Glomerular visceral epithelial cell (primary cell): ENCODE measurements at regions not wholly inside any gene's neighbourhood (a gene's known extent, or its start where the extent isn't known, plus 50 kb on each side); places are given as distances from the start of the nearest gene placed in this dataset.
A peak's percentile ranks its signal among the peaks of the same experiment; 100 is the strongest.
"Not testable (repeated sequence)": the region's sequence is repeated elsewhere in the genome, so short reads cannot be mapped to it uniquely, and the experiment has no call there.

Experiments
- DNase-seq: peaks from one replicate; pipeline ENCODE4 v3.0.0-alpha.2; 2016; ENCODE audit errors: extremely low spot score

GRCh38 chr5:57002959-57003485 lies 51.1 kb upstream of the MIER3 start:
- peak; percentile 6 for DNase-seq

GRCh38 chr5:57003566-57003965 lies 51.6 kb upstream of the MIER3 start:
- not testable (repeated sequence) for DNase-seq

GRCh38 chr5:57004800-57005199 lies 52.9 kb upstream of the MIER3 start:
- peak; percentile 55 for DNase-seq

GRCh38 chr5:57007344-57007743 lies 55.4 kb upstream of the MIER3 start:
- DNase-seq: no peak

GRCh38 chr5:57009811-57010210 lies 57.9 kb upstream of the MIER3 start:
- no peak for DNase-seq

- no peak for DNase-seq
These were observed 58.9 kb upstream of the MIER3 start for GRCh38 chr5:57010786-57011185.

GRCh38 chr5:57012511-57012910 lies 60.6 kb upstream of the MIER3 start:
- DNase-seq: no peak

- DNase-seq: no peak
These were observed 74.0 kb upstream of the MIER3 start for GRCh38 chr5:57025961-57026360.

GRCh38 chr5:57028161-57028560 lies 76.2 kb upstream of the MIER3 start:
- no peak for DNase-seq

GRCh38 chr5:57032151-57032551 lies 80.2 kb upstream of the MIER3 start:
- peak; percentile 6 for DNase-seq

- peak; percentile 44 for DNase-seq
These were observed 81.2 kb upstream of the MIER3 start for GRCh38 chr5:57033103-57033502.

GRCh38 chr5:57033503-57033902 lies 81.6 kb upstream of the MIER3 start:
- no peak for DNase-seq

- no peak for DNase-seq
These were observed 82.4 kb upstream of the MIER3 start for GRCh38 chr5:57034201-57034916.

- no peak for DNase-seq
These were observed 84.0 kb upstream of the MIER3 start for GRCh38 chr5:57035955-57036354.

- DNase-seq: no peak
These were observed 84.8 kb upstream of the MIER3 start for GRCh38 chr5:57036761-57037160.

GRCh38 chr5:57037355-57037754 lies 85.4 kb upstream of the MIER3 start:
- no peak for DNase-seq

GRCh38 chr5:57041570-57041969 lies 89.6 kb upstream of the MIER3 start:
- DNase-seq: no peak

GRCh38 chr5:57042524-57042931 lies 90.6 kb upstream of the MIER3 start:
- no peak for DNase-seq

GRCh38 chr5:57054135-57054534 lies 102.2 kb upstream of the MIER3 start:
- DNase-seq: no peak

- no peak for DNase-seq
These were observed 102.7 kb upstream of the MIER3 start for GRCh38 chr5:57054671-57055070.

- DNase-seq: no peak
These were observed 103.8 kb upstream of the MIER3 start for GRCh38 chr5:57055731-57056130.

- no peak for DNase-seq
These were observed 110.1 kb upstream of the GPBP1 start for GRCh38 chr5:57063773-57064172.

GRCh38 chr5:57066924-57067596 lies 106.8 kb upstream of the GPBP1 start:
- DNase-seq: no peak
